Transverse colon (tissue), 4 donors: ENCODE measurements at regions not wholly inside any gene's neighbourhood (a gene's known extent, or its start where the extent isn't known, plus 50 kb on each side); places are given as distances from the start of the nearest gene placed in this dataset.

Source experiments
- DNase-seq: peaks from one replicate; pipeline ENCODE4 v3.0.0-alpha.2; 2019
- H3K27ac ChIP-seq, 4 donors: fragments of 200-600 bp; sonication (generic); 2 replicates each; pipeline ENCODE4 v1.5.1; 2016 to 2018; ENCODE audit warnings: inconsistent platforms in 4 of 4
- H3K27me3 ChIP-seq: fragments of 200-600 bp; sonication (generic); 2 replicates; pipeline ENCODE4 v1.5.1; 2017; ENCODE audit warnings: inconsistent platforms
- H3K36me3 ChIP-seq, 4 donors: fragments of 200-600 bp; sonication (generic); 2 replicates each; pipeline ENCODE4 v1.5.1; 2017 to 2019; ENCODE audit warnings: inconsistent platforms in 4 of 4
- H3K4me1 ChIP-seq, 4 donors: fragments of 200-600 bp; sonication (generic); 2 replicates each; pipeline ENCODE4 v1.5.1; 2017 to 2020; ENCODE audit warnings: inconsistent platforms in 4 of 4
- H3K4me3 ChIP-seq, 4 donors: fragments of 200-600 bp; sonication (generic); 1 replicate in 1 of 4; 2 replicates in 3 of 4; pipeline versions ENCODE4 v1.5.1 to v1.6.1; 2017 to 2019; ENCODE audit warnings: inconsistent platforms in 4 of 4
- H3K9me3 ChIP-seq, 2 donors: fragments of 200-600 bp; sonication (generic); 2 replicates each; pipeline ENCODE4 v1.5.1; 2017 to 2019; ENCODE audit warnings: inconsistent platforms in 2 of 2
- EP300 ChIP-seq: sonication (generic); formaldehyde crosslinking; IDR thresholded peaks from one replicate; pipeline ENCODE4 v1.6.1; 2017; ENCODE audit warnings: antibody characterized with exemption, low read depth
- POLR2A ChIP-seq: fragments of 450-650 bp; IDR thresholded peaks from one replicate; pipeline ENCODE4 v1.6.1; 2016; ENCODE audit warnings: antibody characterized with exemption, mild to moderate bottlenecking, moderate library complexity
- POLR2AphosphoS5 ChIP-seq, 3 donors: sonication (generic); formaldehyde crosslinking; IDR thresholded peaks; one replicate each; pipeline ENCODE4 v1.6.1; 2016; ENCODE audit warnings: antibody characterized with exemption in 3 of 3
- WGBS, 2 donors: methylation state at CpG; one replicate each; pipeline ENCODE4 v1.1.5; 2018; ENCODE audit warnings: low coverage in 1 of 2; 5-methylcytosine and 5-hydroxymethylcytosine counted together
- in situ Hi-C, 4 donors: fragments of 200-750 bp; cut with MboI; loops; one replicate each; pipeline versions ENCODE4 v1.15.0 to v1.15.1; 2017; ENCODE audit warnings: low sequenced_read_pairs in 3 of 4, low pct_ligation_motif_present in 1 of 4, low pct_unique_long_range_greater_than_20kb in 1 of 4
- intact Hi-C: fragments of 100-400 bp; cut with DNase I; formaldehyde crosslinking; loops from one replicate; pipeline ENCODE4 v1.15.1; 2023; ENCODE audit warnings: low total_unique reads
- TF ChIP-seq, protein P1 (sequence below), 5 experiments: fragments of 200-600 bp in 3 of 5; fragments of 450-650 bp in 2 of 5; sonication (generic) in 3 of 5; IDR thresholded peaks; 1 replicate in 2 of 5; 2 replicates in 3 of 5; pipeline ENCODE4 v1.5.1; 2016 to 2017; ENCODE audit warnings: antibody characterized with exemption in 5 of 5, inconsistent platforms in 3 of 5, mild to moderate bottlenecking in 2 of 5, moderate library complexity in 1 of 5

DNA sequence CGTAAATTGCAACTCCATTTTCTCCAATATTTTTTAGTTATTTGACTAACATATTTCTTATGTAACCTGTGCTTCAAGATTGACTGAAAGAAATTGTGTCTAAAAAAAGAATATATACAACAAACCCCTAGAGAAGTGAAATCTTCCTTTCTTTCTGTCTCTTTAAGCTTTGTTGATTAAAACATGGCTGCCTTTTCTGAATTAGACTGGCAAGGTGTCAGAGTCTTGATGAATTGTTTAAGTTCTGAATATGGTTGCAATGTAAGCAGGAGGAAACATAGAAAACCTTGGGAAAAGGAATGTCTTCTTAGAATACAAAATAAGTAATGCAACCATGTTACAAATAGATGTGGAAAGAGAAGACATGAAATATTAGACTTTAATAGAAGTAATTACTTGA lies 209.8 kb upstream of the CTNND2 start:
- Histone ChIP-seq H3K27me3 (no peaks in the 10 kb centered on the region), H3K27ac (no peak overlapping the region), H3K4me1 (peaks cover 0 to 25% (median 10%) of the 10 kb centered on the region in 4 donors), H3K36me3 (no peaks in the 10 kb centered on the region), H3K4me3 (no peak overlapping the region), H3K9me3 (no peaks in the 10 kb centered on the region)
- no peak for DNase-seq
- TF ChIP-seq, protein P1, sequence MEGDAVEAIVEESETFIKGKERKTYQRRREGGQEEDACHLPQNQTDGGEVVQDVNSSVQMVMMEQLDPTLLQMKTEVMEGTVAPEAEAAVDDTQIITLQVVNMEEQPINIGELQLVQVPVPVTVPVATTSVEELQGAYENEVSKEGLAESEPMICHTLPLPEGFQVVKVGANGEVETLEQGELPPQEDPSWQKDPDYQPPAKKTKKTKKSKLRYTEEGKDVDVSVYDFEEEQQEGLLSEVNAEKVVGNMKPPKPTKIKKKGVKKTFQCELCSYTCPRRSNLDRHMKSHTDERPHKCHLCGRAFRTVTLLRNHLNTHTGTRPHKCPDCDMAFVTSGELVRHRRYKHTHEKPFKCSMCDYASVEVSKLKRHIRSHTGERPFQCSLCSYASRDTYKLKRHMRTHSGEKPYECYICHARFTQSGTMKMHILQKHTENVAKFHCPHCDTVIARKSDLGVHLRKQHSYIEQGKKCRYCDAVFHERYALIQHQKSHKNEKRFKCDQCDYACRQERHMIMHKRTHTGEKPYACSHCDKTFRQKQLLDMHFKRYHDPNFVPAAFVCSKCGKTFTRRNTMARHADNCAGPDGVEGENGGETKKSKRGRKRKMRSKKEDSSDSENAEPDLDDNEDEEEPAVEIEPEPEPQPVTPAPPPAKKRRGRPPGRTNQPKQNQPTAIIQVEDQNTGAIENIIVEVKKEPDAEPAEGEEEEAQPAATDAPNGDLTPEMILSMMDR (IDR thresholded peaks at IDR 0.05), result no peak
- TF ChIP-seq POLR2A (no peak), EP300 (no peak), POLR2AphosphoS5 (IDR thresholded peaks at IDR 0.05) (no peak)
- intact Hi-C loops (no loop called here), in situ Hi-C loops (no loop called here)
- WGBS, 2 donors, result 88% methylated on average over 1 of the region's 1 CpG

GRCh38 chr5:12113062-12113461 lies 208.8 kb upstream of the CTNND2 start:
- no peak for DNase-seq
- no peaks in the 10 kb centered on the region for H3K27me3 ChIP-seq
- TF ChIP-seq, protein P1 (IDR thresholded peaks at IDR 0.05), result no peak
- TF ChIP-seq POLR2AphosphoS5 (IDR thresholded peaks at IDR 0.05), result no peak
- TF ChIP-seq EP300, result no peak
- no peak for TF ChIP-seq POLR2A
- WGBS, 2 donors, result 45 to 68% methylated on average over 3 of the region's 3 CpGs
- no peak overlapping the region for H3K27ac ChIP-seq
- no peak overlapping the region for H3K4me3 ChIP-seq
- H3K36me3 ChIP-seq, result no peaks in the 10 kb centered on the region
- H3K9me3 ChIP-seq, result no peaks in the 10 kb centered on the region
- intact Hi-C loops, result no loop called here
- in situ Hi-C loops, result no loop called here
- peaks cover 0 to 25% (median 10%) of the 10 kb centered on the region in 4 donors for H3K4me1 ChIP-seq

DNA sequence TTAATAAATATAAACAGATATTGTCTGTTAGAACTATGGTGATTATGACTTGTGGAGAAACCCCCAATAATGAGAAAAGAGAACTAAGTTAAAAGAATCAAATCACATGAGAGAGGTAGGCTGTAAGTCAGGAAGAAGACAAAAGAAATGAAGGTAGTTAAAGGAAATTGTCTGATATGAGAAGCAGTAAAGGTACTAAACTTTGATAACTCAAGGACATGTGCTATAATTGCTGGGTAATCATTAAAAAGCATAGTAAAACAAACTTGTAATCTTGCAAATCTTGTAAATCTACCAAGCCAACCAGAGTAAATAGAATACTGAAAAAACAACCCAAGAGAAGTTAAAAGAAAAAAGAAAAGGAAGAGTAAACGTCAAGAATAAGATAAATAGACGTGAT lies 207.0 kb upstream of the CTNND2 start:
- 26 to 33% methylated on average over 2 of the region's 2 CpGs for WGBS, 2 donors
- TF ChIP-seq, protein P1 (IDR thresholded peaks at IDR 0.05), result no peak
- TF ChIP-seq POLR2A, result no peak
- no peak for TF ChIP-seq POLR2AphosphoS5 (IDR thresholded peaks at IDR 0.05)
- no peak for TF ChIP-seq EP300
- H3K27ac ChIP-seq, result peak overlapping the region; percentile 49 to 72 (median 66)
- H3K36me3 ChIP-seq, result no peaks in the 10 kb centered on the region
- H3K27me3 ChIP-seq, result no peaks in the 10 kb centered on the region
- H3K9me3 ChIP-seq, result no peaks in the 10 kb centered on the region
- no peak overlapping the region for H3K4me3 ChIP-seq
- in situ Hi-C loops (no loop called here), intact Hi-C loops (no loop called here)
- no peak for DNase-seq
- peaks cover 0 to 25% (median 10%) of the 10 kb centered on the region in 4 donors for H3K4me1 ChIP-seq

DNA sequence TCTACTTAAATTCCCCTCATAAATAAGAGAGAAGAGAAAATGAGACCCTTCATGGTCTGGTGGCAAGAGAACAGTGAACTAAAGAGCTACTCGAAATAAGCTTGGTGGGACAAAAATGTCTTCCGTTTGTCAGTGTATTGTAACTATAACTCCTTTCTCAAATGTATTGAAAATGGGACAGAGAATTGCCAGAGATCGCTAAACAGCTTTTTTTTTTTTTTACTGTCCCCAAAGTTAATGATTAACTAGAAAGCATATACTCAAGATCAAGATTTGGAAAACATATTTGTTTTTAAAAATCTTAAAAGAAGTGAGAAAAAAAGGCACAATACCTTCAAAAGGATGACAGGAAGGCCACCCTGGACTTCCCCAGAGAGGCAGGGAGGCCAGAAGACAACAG lies 206.4 kb upstream of the CTNND2 start:
- Histone ChIP-seq H3K27ac (peak overlapping the region; percentile 49 to 72 (median 66)), H3K36me3 (no peaks in the 10 kb centered on the region), H3K4me1 (peaks cover 0 to 25% (median 10%) of the 10 kb centered on the region in 4 donors), H3K9me3 (no peaks in the 10 kb centered on the region), H3K27me3 (no peaks in the 10 kb centered on the region), H3K4me3 (peak overlapping the region in 1 of 4 donors; percentile 9)
- TF ChIP-seq, protein P1 (IDR thresholded peaks at IDR 0.05), result no peak
- TF ChIP-seq EP300, result no peak
- TF ChIP-seq POLR2AphosphoS5 (IDR thresholded peaks at IDR 0.05), result no peak
- TF ChIP-seq POLR2A, result no peak
- 36 to 71% methylated on average over 3 of the region's 3 CpGs for WGBS, 2 donors
- no peak for DNase-seq
- in situ Hi-C loops, result no loop called here
- intact Hi-C loops, result no loop called here
